Omental fat pad (tissue), 3 donors: ENCODE measurements at regions not wholly inside any gene's neighbourhood (a gene's known extent, or its start where the extent isn't known, plus 50 kb on each side); places are given as distances from the start of the nearest gene placed in this dataset.

ENCODE experiments used
- ATAC-seq: fragments of 150-250 bp; one replicate; pipeline ENCODE4 v1.9.1; 2016; ENCODE audit warnings: mild to moderate bottlenecking, moderate library complexity; ENCODE audit not compliant: low FRiP score
- DNase-seq: peaks from one replicate; pipeline ENCODE4 v3.0.0-alpha.2; 2019; ENCODE audit warnings: low spot score
- TF ChIP-seq, protein P1 (sequence below), 3 donors: fragments of 450-650 bp; IDR thresholded peaks; one replicate each; pipeline ENCODE4 v1.5.1; 2016 to 2017; ENCODE audit warnings: antibody characterized with exemption in 3 of 3, mild to moderate bottlenecking in 3 of 3, moderate library complexity in 2 of 3

DNA sequence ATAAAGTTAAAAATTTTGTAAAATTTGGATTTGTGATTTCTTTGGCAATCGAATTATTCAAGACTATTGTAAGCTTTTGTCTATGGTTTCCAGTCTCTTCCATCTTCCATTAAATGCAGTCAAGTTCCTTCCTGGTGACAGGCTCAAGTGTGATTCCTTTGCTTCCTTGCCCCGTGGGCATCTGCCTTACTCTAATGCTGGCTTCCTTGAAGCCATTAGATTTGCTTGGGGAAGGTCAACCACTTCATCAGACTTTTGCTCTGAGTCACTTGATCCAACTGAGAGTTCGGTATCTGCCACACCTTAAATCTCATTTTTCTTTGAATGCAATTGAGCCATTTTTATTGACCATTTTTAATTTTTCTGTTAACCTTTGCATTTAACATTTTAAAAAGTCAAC is 648.8 kb downstream of the SPOCK3 start:
- TF ChIP-seq, protein P1, sequence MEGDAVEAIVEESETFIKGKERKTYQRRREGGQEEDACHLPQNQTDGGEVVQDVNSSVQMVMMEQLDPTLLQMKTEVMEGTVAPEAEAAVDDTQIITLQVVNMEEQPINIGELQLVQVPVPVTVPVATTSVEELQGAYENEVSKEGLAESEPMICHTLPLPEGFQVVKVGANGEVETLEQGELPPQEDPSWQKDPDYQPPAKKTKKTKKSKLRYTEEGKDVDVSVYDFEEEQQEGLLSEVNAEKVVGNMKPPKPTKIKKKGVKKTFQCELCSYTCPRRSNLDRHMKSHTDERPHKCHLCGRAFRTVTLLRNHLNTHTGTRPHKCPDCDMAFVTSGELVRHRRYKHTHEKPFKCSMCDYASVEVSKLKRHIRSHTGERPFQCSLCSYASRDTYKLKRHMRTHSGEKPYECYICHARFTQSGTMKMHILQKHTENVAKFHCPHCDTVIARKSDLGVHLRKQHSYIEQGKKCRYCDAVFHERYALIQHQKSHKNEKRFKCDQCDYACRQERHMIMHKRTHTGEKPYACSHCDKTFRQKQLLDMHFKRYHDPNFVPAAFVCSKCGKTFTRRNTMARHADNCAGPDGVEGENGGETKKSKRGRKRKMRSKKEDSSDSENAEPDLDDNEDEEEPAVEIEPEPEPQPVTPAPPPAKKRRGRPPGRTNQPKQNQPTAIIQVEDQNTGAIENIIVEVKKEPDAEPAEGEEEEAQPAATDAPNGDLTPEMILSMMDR (IDR thresholded peaks at IDR 0.05), result no peak
- DNase-seq, result no peak
- ATAC-seq, result no peak

GRCh38 chr4:166594326-166594946 is 639.9 kb downstream of the SPOCK3 start:
- TF ChIP-seq, protein P1 (IDR thresholded peaks at IDR 0.05), result no peak
- DNase-seq (no peak), ATAC-seq (no peak)

DNA sequence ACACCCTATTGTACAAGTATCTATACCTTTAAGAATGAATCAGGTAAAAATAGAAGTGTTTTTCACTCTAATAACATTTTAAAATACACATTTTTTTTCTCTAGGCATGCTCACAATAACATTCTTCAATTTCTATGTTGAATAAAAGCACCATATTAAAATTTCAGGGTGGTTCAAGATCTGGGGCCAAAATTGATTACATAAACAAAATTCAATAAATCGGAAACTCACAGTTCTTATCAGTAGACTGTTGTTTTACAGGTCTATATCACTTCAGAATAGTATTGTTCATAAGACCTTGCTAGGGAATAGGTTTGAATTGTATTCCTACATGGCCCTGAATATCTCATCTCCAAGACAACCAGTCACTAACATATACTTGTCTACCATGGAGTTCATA is 634.0 kb downstream of the SPOCK3 start:
- DNase-seq (no peak), ATAC-seq (no peak)
- TF ChIP-seq, protein P1 (IDR thresholded peaks at IDR 0.05), result no peak

DNA sequence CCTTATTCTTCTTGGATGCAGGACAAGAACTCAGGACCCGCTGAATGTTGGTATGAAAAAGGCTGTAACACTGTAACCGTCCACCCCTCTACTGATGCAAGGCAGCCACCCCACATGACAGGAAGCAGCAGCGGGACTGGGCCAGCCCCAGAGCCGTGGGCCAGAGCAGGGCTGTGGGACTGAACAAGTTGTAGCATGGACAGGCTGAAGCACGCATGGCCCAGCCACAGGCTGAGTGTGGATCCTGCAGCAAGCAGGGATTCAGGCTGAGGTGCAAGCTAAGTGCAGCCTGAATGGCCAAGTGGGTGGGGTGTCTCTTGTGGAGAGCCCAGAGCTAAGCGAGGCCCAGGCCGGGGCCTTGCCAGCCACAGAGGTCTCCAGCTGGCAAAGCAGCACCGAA is 632.2 kb downstream of the SPOCK3 start:
- TF ChIP-seq, protein P1 (IDR thresholded peaks at IDR 0.05), result no peak
- DNase-seq, result no peak
- no peak for ATAC-seq

- no peak for ATAC-seq
- no peak for DNase-seq
- TF ChIP-seq, protein P1 (IDR thresholded peaks at IDR 0.05), result no peak
Measured at GRCh38 chr4:166622425-166622977, 611.8 kb downstream of the SPOCK3 start.

- ATAC-seq (no peak), DNase-seq (no peak)
- TF ChIP-seq, protein P1 (IDR thresholded peaks at IDR 0.05), result no peak
Measured at GRCh38 chr4:166625018-166625637, 609.2 kb downstream of the SPOCK3 start.

- ATAC-seq (no peak), DNase-seq (no peak)
- TF ChIP-seq, protein P1 (IDR thresholded peaks at IDR 0.05), result no peak
Measured at GRCh38 chr4:166628454-166628853, 605.8 kb downstream of the SPOCK3 start.
